Right atrium auricular region (tissue), 2 donors: ENCODE measurements at regions not wholly inside any gene's neighbourhood (a gene's known extent, or its start where the extent isn't known, plus 50 kb on each side); places are given as distances from the start of the nearest gene placed in this dataset.
"Not testable (repeated sequence)": the region's sequence is repeated elsewhere in the genome, so short reads cannot be mapped to it uniquely, and the experiment has no call there.

ENCODE experiments used
- DNase-seq: peaks from one replicate; pipeline ENCODE4 v3.0.0-alpha.2; 2019; ENCODE audit warnings: low spot score
- H3K27ac ChIP-seq, 2 donors: fragments of 200-600 bp; sonication (generic); 1 replicate in 1 of 2; 2 replicates in 1 of 2; pipeline ENCODE4 v1.5.1; 2016 to 2019
- H3K27me3 ChIP-seq, 2 donors: fragments of 200-600 bp; sonication (generic); one replicate each; pipeline versions ENCODE4 v1.5.1 to v1.6.0; 2017 to 2019
- H3K36me3 ChIP-seq: fragments of 200-600 bp; sonication (generic); one replicate; pipeline ENCODE4 v1.5.1; 2016
- H3K4me1 ChIP-seq, 2 donors: fragments of 200-600 bp; sonication (generic); one replicate each; pipeline versions ENCODE4 v1.5.1 to v1.6.0; 2017 to 2019
- H3K4me3 ChIP-seq, 2 donors: fragments of 200-600 bp; sonication (generic); 1 replicate in 1 of 2; 2 replicates in 1 of 2; pipeline ENCODE4 v1.5.1; 2017 to 2019; ENCODE audit warnings: mild to moderate bottlenecking in 1 of 2, moderate library complexity in 1 of 2
- H3K9me3 ChIP-seq, 2 donors: fragments of 200-600 bp; sonication (generic); one replicate each; pipeline ENCODE4 v1.5.1; 2019
- CTCF ChIP-seq, 2 donors: fragments of 200-600 bp; sonication (generic); IDR thresholded peaks; one replicate each; pipeline ENCODE4 v1.5.1; 2019; ENCODE audit warnings: antibody characterized with exemption in 2 of 2

GRCh38 chr12:114152066-114152465, 185.9 kb upstream of the RBM19 start:
- Histone ChIP-seq H3K36me3 (no peaks in the 10 kb centered on the region), H3K27ac (no peak overlapping the region), H3K4me3 (no peak overlapping the region), H3K27me3 (no peaks in the 10 kb centered on the region), H3K4me1 (no peaks in the 10 kb centered on the region), H3K9me3 (no peaks in the 10 kb centered on the region)
- TF ChIP-seq CTCF (IDR thresholded peaks at IDR 0.05) = no peak
- DNase-seq = no peak

GRCh38 chr12:114150584-114150983, 184.5 kb upstream of the RBM19 start:
- DNase-seq, H3K9me3 ChIP-seq, H3K27ac ChIP-seq, H3K36me3 ChIP-seq, H3K27me3 ChIP-seq, H3K4me3 ChIP-seq, H3K4me1 ChIP-seq: not testable (repeated sequence)

- Histone ChIP-seq H3K27ac (no peak overlapping the region), H3K27me3 (no peaks in the 10 kb centered on the region), H3K4me3 (no peak overlapping the region), H3K36me3 (no peaks in the 10 kb centered on the region), H3K4me1 (no peaks in the 10 kb centered on the region), H3K9me3 (no peaks in the 10 kb centered on the region)
- no peak for TF ChIP-seq CTCF (IDR thresholded peaks at IDR 0.05)
- DNase-seq = no peak
Measured at GRCh38 chr12:114141921-114142564, 175.9 kb upstream of the RBM19 start.

- TF ChIP-seq CTCF (IDR thresholded peaks at IDR 0.05) = no peak
- Histone ChIP-seq H3K27me3 (no peaks in the 10 kb centered on the region), H3K36me3 (no peaks in the 10 kb centered on the region), H3K9me3 (no peaks in the 10 kb centered on the region), H3K4me1 (no peaks in the 10 kb centered on the region), H3K4me3 (no peak overlapping the region), H3K27ac (no peak overlapping the region)
- no peak for DNase-seq
Measured at GRCh38 chr12:114140576-114140975, 174.5 kb upstream of the RBM19 start.

- no peak for TF ChIP-seq CTCF (IDR thresholded peaks at IDR 0.05)
- no peaks in the 10 kb centered on the region for H3K36me3 ChIP-seq
- no peak overlapping the region for H3K27ac ChIP-seq
- H3K4me3 ChIP-seq = no peak overlapping the region
- H3K4me1 ChIP-seq = no peaks in the 10 kb centered on the region
- DNase-seq = no peak
- no peaks in the 10 kb centered on the region for H3K27me3 ChIP-seq
- H3K9me3 ChIP-seq = no peaks in the 10 kb centered on the region
Measured at GRCh38 chr12:114136631-114137030, 170.5 kb upstream of the RBM19 start.

GRCh38 chr12:114134922-114135321, 168.8 kb upstream of the RBM19 start:
- no peaks in the 10 kb centered on the region for H3K36me3 ChIP-seq
- no peaks in the 10 kb centered on the region for H3K4me1 ChIP-seq
- TF ChIP-seq CTCF (IDR thresholded peaks at IDR 0.05) = no peak
- H3K27me3 ChIP-seq = no peaks in the 10 kb centered on the region
- H3K9me3 ChIP-seq = no peaks in the 10 kb centered on the region
- DNase-seq = no peak
- H3K27ac ChIP-seq = no peak overlapping the region
- H3K4me3 ChIP-seq = no peak overlapping the region
